Stomach (tissue), 8 donors: ENCODE measurements at regions not wholly inside any gene's neighbourhood (a gene's known extent, or its start where the extent isn't known, plus 50 kb on each side); places are given as distances from the start of the nearest gene placed in this dataset.

Experiments used
- DNase-seq, 2 donors: peaks; one replicate each; pipeline versions ENCODE4 v3.0.0 to v3.0.0-alpha.2; 2013 to 2019
- H3K27ac ChIP-seq, 5 donors: fragments of 200-600 bp in 4 of 5; sonication (generic) in 4 of 5; one replicate each; pipeline ENCODE4 v1.5.1; 2013 to 2019; ENCODE audit warnings: mild to moderate bottlenecking in 1 of 5, moderate library complexity in 1 of 5
- H3K27me3 ChIP-seq, 3 donors: fragments of 200-600 bp; sonication (generic); one replicate each; pipeline ENCODE4 v1.5.1; 2017 to 2019; ENCODE audit warnings: mixed run types in 1 of 3
- H3K36me3 ChIP-seq, 4 donors: fragments of 200-600 bp; sonication (generic); 1 replicate in 3 of 4; 2 replicates in 1 of 4; pipeline ENCODE4 v1.5.1; 2016 to 2019
- H3K4me1 ChIP-seq, 4 donors: fragments of 200-600 bp; sonication (generic); one replicate each; pipeline ENCODE4 v1.5.1; 2016 to 2019
- H3K4me3 ChIP-seq, 4 donors: fragments of 200-600 bp; sonication (generic) in 3 of 4; one replicate each; pipeline ENCODE4 v1.5.1; 2016 to 2019; ENCODE audit warnings: mild to moderate bottlenecking in 1 of 4
- H3K9me3 ChIP-seq, 4 donors: fragments of 200-600 bp; sonication (generic); one replicate each; pipeline ENCODE4 v1.5.1; 2016 to 2019
- EP300 ChIP-seq: sonication (generic); formaldehyde crosslinking; IDR thresholded peaks from one replicate; pipeline ENCODE4 v1.6.1; 2017; ENCODE audit warnings: antibody characterized with exemption
- POLR2A ChIP-seq, 4 donors: fragments of 450-650 bp; IDR thresholded peaks; one replicate each; pipeline ENCODE4 v1.6.1; 2016; ENCODE audit warnings: antibody characterized with exemption in 4 of 4, control low read depth in 2 of 4, mild to moderate bottlenecking in 1 of 4, moderate library complexity in 1 of 4
- POLR2AphosphoS5 ChIP-seq, 3 donors: sonication (generic); formaldehyde crosslinking; IDR thresholded peaks; one replicate each; pipeline ENCODE4 v1.6.1; 2016; ENCODE audit warnings: antibody characterized with exemption in 3 of 3
- WGBS, 5 donors: extraction: QIAGEN DNeasy Blood & Tissue Kit in 3 of 5; methylation state at CpG; one replicate each; pipeline versions ENCODE4 v1.1.5 to v1.1.7; 2013 to 2018; 5-methylcytosine and 5-hydroxymethylcytosine counted together
- intact Hi-C: fragments of 100-400 bp; cut with DNase I; formaldehyde crosslinking; loops from one replicate; pipeline ENCODE4 v1.15.1; 2023; ENCODE audit warnings: low total_unique reads
- TF ChIP-seq, protein P1 (sequence below), 7 experiments: fragments of 450-650 bp in 4 of 7; fragments of 200-600 bp in 3 of 7; sonication (generic) in 3 of 7; IDR thresholded peaks; one replicate each; pipeline ENCODE4 v1.5.1; 2016 to 2019; ENCODE audit warnings: antibody characterized with exemption in 7 of 7, control low read depth in 2 of 7, mild to moderate bottlenecking in 1 of 7
- donor health status: healthy with polysubstance abuse.
- donor health status: Bipolar disorder and iron deficiency.
- donor health status: healthy.

DNA sequence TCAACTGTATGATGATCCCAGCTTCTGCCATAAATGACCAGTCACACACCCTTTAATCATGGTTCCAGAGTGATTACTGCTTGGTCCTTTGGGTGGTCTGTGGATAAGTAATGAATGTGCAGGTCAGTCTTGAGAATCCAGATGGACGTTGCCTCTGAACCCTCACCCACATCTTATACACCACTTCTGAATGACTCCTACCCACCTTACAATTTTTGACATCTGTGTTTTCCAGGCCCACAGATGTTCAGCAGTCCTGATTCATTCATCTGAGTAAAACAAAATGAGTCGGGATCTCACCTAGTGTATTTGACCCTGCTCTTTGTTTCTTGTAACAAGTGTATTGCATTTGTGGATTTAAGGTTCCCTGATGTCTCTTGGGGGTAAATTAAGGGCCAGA lies 194.1 kb upstream of the CCDC68 start:
- Histone ChIP-seq H3K36me3 (no peaks in the 10 kb centered on the region), H3K27me3 (no peaks in the 10 kb centered on the region), H3K4me1 (no peaks in the 10 kb centered on the region), H3K27ac (no peak overlapping the region), H3K4me3 (no peak overlapping the region), H3K9me3 (no peaks in the 10 kb centered on the region)
- TF ChIP-seq EP300 (no peak), POLR2A (IDR thresholded peaks at IDR 0.05) (no peak), POLR2AphosphoS5 (IDR thresholded peaks at IDR 0.05) (no peak)
- TF ChIP-seq, protein P1, sequence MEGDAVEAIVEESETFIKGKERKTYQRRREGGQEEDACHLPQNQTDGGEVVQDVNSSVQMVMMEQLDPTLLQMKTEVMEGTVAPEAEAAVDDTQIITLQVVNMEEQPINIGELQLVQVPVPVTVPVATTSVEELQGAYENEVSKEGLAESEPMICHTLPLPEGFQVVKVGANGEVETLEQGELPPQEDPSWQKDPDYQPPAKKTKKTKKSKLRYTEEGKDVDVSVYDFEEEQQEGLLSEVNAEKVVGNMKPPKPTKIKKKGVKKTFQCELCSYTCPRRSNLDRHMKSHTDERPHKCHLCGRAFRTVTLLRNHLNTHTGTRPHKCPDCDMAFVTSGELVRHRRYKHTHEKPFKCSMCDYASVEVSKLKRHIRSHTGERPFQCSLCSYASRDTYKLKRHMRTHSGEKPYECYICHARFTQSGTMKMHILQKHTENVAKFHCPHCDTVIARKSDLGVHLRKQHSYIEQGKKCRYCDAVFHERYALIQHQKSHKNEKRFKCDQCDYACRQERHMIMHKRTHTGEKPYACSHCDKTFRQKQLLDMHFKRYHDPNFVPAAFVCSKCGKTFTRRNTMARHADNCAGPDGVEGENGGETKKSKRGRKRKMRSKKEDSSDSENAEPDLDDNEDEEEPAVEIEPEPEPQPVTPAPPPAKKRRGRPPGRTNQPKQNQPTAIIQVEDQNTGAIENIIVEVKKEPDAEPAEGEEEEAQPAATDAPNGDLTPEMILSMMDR (IDR thresholded peaks at IDR 0.05), result no peak
- intact Hi-C loops, result no loop called here
- WGBS, 5 donors, result 77 to 82% (median 78%) methylated on average over 2 of the region's 2 CpGs
- no peak for DNase-seq

DNA sequence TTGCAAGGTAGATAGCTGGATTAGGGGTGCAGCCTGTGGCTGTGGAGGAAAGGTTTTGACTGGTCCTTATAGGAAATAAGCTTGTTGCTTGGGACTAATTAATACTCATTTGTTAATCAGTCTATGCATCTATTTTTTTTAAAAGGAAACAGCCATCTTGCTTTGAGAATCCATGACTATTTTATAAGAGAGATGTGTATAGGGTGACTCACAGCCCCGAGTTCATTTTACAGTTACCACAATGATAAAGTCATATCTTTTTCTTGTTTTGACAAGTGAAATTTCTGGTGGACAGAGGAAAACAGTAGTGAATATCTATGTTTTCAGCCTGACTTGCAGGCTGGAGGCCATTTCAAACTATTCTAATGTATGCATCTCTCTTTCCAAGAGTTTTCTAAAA lies 193.5 kb upstream of the CCDC68 start:
- Histone ChIP-seq H3K4me1 (no peaks in the 10 kb centered on the region), H3K27ac (no peak overlapping the region), H3K27me3 (no peaks in the 10 kb centered on the region), H3K4me3 (no peak overlapping the region), H3K36me3 (no peaks in the 10 kb centered on the region), H3K9me3 (no peaks in the 10 kb centered on the region)
- TF ChIP-seq POLR2A (IDR thresholded peaks at IDR 0.05), result no peak
- TF ChIP-seq, protein P1 (IDR thresholded peaks at IDR 0.05), result no peak
- no peak for TF ChIP-seq POLR2AphosphoS5 (IDR thresholded peaks at IDR 0.05)
- no peak for TF ChIP-seq EP300
- DNase-seq, result no peak
- 64 to 76% (median 66%) methylated on average over 1 of the region's 1 CpG for WGBS, 5 donors
- intact Hi-C loops, result no loop called here

DNA sequence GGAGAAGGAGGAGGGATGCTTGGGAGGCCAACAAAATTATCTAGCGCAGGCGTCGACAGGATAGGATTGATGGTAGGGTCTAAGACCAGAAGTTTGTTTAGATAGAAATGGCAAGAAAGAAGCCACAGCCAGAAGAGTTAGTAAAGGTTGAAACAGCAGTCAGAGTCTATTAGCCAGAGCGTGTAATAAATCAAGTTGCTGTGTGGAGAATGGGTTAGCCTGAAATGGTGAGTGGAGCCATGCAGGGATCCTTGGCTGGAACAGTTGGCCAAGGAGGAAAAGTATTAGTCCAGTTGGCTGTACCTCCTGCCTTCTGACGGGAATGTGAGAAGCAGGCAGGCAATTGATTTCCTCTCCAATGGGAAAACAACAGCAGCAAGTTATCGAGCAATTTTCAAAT lies 190.7 kb upstream of the CCDC68 start:
- intact Hi-C loops, result no loop called here
- Histone ChIP-seq H3K27me3 (no peaks in the 10 kb centered on the region), H3K4me3 (no peak overlapping the region), H3K36me3 (no peaks in the 10 kb centered on the region), H3K9me3 (no peaks in the 10 kb centered on the region), H3K27ac (no peak overlapping the region), H3K4me1 (no peaks in the 10 kb centered on the region)
- WGBS, 5 donors, result 59 to 84% (median 76%) methylated on average over 6 of the region's 6 CpGs
- no peak for TF ChIP-seq EP300
- TF ChIP-seq POLR2A (IDR thresholded peaks at IDR 0.05), result no peak
- DNase-seq, result peak in 1 of 2 donors; percentile 21

DNA sequence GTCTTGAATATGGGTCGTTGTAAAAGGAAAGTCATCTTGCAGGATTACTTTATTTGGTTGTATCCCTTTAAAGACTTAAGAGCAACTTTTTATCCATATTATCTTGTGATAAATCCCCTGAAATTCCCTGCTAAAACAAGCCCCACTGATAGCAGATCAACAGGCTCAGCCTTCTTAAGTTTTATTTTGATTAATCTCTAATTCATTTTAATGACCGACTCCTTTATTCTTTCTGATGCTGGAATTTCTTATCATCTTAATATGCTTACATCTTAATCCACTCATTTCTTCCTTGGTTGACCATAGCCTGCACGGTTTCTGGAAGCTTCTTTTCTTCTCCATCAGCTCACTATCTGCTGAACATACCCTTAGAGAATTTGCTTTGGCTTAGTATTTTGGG lies 188.5 kb upstream of the CCDC68 start:
- no peaks in the 10 kb centered on the region for H3K36me3 ChIP-seq
- TF ChIP-seq, protein P1 (IDR thresholded peaks at IDR 0.05), result no peak
- TF ChIP-seq POLR2A (IDR thresholded peaks at IDR 0.05) (no peak), EP300 (no peak), POLR2AphosphoS5 (IDR thresholded peaks at IDR 0.05) (no peak)
- no peak overlapping the region for H3K4me3 ChIP-seq
- no peaks in the 10 kb centered on the region for H3K27me3 ChIP-seq
- H3K9me3 ChIP-seq, result no peaks in the 10 kb centered on the region
- no peak for DNase-seq
- no peak overlapping the region for H3K27ac ChIP-seq
- H3K4me1 ChIP-seq, result no peaks in the 10 kb centered on the region
- WGBS, 5 donors, result 44 to 76% (median 62%) methylated on average over 3 of the region's 3 CpGs
- intact Hi-C loops, result no loop called here

DNA sequence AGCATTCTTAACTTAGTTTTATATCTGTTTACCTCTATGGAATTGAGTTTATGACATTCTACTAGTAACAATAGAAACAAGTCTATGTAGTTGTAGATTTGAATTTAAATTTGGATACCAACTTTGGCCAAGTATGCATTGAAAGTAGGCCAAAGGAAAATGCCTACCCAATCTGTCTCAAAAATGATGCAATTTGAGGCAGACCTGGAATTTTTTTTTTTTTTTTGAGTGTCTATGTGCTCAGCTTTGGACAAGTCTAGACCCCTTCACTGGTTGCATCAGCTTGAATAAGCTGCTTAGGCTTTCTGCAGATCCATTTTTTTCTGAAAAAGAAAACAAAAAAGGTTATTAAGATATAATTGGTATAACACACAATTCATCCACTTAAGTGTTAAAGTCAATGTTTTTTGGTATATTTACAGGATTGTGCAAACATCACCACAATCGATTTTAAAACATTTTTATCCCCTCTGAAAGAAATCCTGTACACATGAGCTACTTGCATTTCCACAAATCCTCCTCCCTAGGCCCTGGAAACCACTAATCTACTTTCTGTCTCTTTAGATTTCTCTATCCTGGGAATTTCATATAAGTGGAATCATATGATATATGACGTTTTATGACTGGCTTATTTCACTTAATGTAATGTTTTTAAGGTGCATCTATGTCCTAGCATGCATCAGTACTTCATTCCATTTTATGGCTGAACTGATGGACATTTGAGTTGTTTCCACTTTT lies 185.1 kb upstream of the CCDC68 start:
- Histone ChIP-seq H3K4me1 (no peaks in the 10 kb centered on the region), H3K4me3 (no peak overlapping the region), H3K27me3 (no peaks in the 10 kb centered on the region), H3K9me3 (no peaks in the 10 kb centered on the region), H3K27ac (no peak overlapping the region), H3K36me3 (no peaks in the 10 kb centered on the region)
- WGBS, 5 donors, result 27 to 51% (median 42%) methylated on average over 2 of the region's 2 CpGs
- intact Hi-C loops, result no loop called here
- no peak for TF ChIP-seq EP300
- TF ChIP-seq, protein P1 (IDR thresholded peaks at IDR 0.05), result no peak
- DNase-seq, result no peak
